ENCODE measurements at regions not wholly inside any gene's neighbourhood (a gene's known extent, or its start where the extent isn't known, plus 50 kb on each side); places are given as distances from the start of the nearest gene placed in this dataset.
"Not testable (repeated sequence)": the region's sequence is repeated elsewhere in the genome, so short reads cannot be mapped to it uniquely, and the experiment has no call there.

DNA sequence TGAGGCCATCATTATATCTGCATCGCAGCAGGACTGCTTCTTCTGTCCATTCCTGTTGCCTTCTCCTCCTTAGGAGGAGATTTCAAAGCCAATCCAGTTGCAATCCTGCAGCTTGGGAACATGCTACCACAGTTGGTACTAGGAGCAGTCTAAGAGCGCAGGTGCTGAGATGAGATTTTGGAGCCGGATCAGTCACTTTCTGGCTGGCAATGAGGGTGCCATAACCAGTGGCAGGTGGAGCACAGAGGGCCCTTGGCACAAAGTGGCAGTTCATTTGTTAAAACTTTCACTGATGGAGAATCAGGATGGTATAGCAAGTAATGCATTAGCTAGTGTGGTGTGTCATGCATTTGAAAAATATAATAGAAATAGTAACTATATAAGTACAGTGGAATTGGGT lies 173.7 kb upstream of the ATP5MC3 start:
- no peak for DNase-seq (ENCODE audit: low read depth in 2 of 2)

DNA sequence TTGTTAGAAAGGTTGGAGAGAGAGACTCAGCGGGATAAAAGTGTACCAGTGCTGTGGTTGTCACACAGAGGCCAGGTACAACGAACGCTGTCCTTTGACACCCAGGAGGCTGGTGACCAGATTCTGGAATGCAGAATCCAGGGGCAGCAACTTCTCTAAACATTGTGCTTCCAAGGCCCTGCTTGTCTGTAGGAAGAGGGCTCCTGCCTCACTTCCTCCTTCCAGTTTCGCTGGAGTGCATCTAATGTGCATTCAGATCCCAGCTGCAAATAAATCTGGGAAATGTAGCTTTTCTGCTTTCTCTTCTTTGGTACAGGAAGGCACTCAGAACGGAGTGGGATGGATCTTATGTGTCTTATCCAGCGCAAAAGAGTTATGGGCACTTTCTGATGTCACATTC lies 171.8 kb upstream of the ATP5MC3 start:
- no peak for DNase-seq (ENCODE audit: low read depth in 2 of 2)

DNA sequence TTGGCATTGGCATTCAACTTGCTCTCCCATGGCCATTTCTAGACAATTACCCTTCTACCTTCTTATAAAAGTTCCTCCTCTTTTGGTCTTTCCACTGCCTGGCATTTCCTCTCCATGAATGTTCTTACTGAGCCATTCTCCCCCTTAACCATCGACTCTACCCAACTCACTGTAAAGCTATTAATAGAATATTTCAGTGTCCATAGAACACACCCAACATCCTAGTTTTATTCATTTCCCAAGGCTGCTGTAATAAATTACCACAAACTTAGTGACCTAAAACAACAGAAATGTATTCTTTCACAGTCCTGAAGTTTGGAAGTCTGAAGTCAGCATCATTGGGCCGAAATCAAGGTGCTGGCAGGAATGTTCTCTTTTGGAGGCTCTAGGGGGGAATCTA lies 170.0 kb upstream of the ATP5MC3 start:
- no peak for DNase-seq (ENCODE audit: low read depth in 2 of 2)

GRCh38 chr2:175350105-175350504 lies 168.6 kb upstream of the ATP5MC3 start:
- DNase-seq (ENCODE audit: low read depth in 2 of 2) = no peak

GRCh38 chr2:175342085-175342484 lies 160.6 kb upstream of the ATP5MC3 start:
- DNase-seq (ENCODE audit: low read depth in 2 of 2) = no peak

GRCh38 chr2:175330195-175330594 lies 148.7 kb upstream of the ATP5MC3 start:
- no peak for DNase-seq (ENCODE audit: low read depth in 2 of 2)

DNA sequence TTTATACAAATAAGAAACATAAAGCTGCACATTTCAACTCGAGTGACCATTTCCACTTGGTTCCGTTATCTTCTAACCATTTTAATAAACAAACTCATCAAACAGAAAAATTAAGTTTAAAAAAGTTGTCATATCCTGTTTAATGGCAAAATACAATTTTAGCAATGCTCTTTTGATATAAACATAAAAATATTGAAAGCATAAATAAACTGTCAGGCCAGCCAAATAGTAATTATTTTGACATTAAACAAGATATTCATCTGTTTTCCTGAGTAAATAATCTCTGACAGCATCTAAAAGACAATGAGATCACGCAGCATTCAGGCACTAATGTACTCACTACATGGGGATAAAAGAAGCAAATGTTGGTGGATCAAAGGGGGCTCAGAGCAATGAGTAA lies 145.3 kb upstream of the ATP5MC3 start:
- no peak for DNase-seq (ENCODE audit: low read depth in 2 of 2)

- DNase-seq (ENCODE audit: low read depth in 2 of 2) = not testable (repeated sequence)
These were observed 144.7 kb upstream of the ATP5MC3 start for GRCh38 chr2:175326164-175326563.

- no peak for DNase-seq (ENCODE audit: low read depth in 2 of 2)
These were observed 141.7 kb upstream of the ATP5MC3 start for GRCh38 chr2:175323162-175323561.

- DNase-seq (ENCODE audit: low read depth in 2 of 2) = no peak
These were observed 137.0 kb upstream of the ATP5MC3 start for GRCh38 chr2:175318542-175318941.

- no peak for DNase-seq (ENCODE audit: low read depth in 2 of 2)
These were observed 136.2 kb upstream of the ATP5MC3 start for GRCh38 chr2:175317751-175318150.

- DNase-seq (ENCODE audit: low read depth in 2 of 2) = no peak
These were observed 130.6 kb upstream of the ATP5MC3 start for GRCh38 chr2:175312137-175312536.

DNA sequence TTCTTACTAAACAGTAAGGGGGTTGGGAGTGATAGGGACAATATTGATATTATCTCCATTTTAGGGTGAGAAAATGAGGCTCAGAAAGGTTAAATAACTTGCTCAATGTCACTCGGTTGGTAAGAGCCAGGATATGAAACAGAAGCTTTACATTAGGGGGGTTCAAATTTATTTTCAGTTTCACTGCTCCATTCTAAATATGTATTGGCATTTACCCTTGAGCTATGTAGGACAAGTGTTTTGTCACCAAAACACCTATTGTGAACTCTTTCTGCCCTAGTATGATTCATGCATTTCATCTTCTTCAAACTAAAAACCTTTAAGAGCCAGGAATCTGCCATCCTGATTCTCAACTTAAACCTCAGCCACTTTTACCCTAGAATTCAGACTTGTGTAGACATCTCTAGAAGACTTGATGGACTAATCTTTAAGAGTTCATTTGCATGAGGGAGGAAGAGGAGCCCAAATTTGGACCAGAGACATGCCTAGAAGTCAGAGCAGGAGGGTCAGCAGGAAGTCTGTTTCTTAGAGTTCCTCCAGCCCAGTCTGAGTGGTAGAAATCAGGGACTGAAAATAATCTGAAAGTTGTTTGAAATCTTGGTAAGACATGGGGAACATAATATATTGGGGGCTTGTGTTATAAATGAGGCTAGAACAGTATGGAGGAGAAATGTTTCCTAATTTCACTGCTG lies 129.4 kb upstream of the ATP5MC3 start:
- no peak for DNase-seq (ENCODE audit: low read depth in 2 of 2)

DNA sequence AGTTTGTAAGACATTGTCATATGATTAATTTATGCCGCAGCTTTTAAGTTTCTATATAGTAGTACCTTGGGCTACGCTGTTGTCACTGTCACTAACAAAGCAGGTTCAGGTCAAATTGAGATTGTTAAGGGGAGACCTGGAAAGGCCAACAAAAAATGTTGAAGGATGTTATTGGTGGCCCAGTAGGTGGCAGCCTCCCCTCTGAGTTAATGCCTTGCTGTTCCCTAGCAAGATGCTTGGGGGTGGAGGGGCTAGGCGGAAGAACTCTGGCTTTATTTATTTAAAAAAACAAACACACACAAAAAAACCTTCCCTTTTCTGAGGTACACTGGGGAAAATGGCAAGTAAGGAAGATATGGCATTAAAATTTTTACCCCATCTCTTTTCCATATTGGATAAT lies 128.3 kb upstream of the ATP5MC3 start:
- DNase-seq (ENCODE audit: low read depth in 2 of 2) = no peak

DNA sequence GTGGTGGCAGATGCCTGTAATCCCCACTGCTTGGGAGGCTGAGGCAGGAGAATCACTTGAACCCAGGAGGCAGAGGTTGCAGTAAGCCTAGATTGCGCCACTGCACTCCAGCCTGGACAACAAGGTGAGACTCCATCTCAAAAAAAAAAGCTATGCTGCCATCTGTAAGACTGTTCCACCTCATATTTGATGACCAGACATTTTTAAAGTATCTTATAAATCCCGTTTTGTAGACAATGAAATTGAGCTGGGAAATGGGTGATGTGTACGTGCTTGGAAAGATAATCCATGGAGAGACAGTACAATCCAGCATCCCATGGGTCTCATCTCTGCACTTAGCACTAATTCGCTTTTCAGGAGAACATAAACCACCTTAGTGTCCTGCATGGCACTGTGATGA lies 126.5 kb upstream of the ATP5MC3 start:
- no peak for DNase-seq (ENCODE audit: low read depth in 2 of 2)

- no peak for DNase-seq (ENCODE audit: low read depth in 2 of 2)
These were observed 123.0 kb upstream of the ATP5MC3 start for GRCh38 chr2:175304541-175304940.

GRCh38 chr2:175293776-175294175 lies 112.3 kb upstream of the ATP5MC3 start:
- DNase-seq (ENCODE audit: low read depth in 2 of 2) = no peak

DNA sequence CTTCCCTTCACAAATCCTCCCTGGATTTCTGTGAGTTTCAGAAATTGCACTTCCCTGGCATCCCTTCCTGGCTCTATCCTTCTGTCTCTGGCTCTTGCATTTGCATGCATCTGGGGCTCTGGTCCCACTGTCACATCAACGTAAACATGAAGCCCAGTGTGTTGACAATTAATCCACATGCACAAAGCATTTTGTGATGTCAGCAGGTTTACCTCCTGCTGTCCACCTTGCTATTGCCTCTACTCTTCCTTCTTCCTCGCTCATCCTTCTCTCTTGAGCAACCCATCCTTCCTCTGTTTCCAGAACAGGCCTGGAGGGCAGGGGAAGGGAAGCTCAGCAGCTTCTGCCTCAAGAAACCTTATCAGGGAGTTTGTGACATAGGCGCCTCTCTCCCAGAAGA lies 111.7 kb upstream of the ATP5MC3 start:
- DNase-seq (ENCODE audit: low read depth in 2 of 2) = no peak

DNA sequence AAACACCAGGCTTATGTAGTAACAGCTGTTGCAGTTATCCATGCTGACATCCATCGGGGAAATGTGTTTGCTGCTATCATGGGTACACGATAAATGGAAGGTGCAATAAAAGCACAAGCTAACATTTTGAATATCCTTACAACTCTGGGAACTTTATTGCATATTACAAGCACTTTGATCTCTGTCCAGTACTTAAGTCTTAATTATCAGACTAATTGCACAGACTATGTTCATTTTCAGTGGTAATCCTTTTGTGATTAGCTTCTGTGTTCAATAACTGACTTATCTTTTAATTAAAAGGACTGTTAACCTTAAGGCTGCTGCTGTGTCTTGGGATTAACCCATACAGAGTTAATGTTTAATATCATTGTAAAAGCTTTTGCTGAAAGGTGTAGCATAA lies 101.4 kb upstream of the ATP5MC3 start:
- no peak for DNase-seq (ENCODE audit: low read depth in 2 of 2)

GRCh38 chr2:175282300-175282699 lies 100.8 kb upstream of the ATP5MC3 start:
- DNase-seq (ENCODE audit: low read depth in 2 of 2) = peak; percentile 15 to 19

DNA sequence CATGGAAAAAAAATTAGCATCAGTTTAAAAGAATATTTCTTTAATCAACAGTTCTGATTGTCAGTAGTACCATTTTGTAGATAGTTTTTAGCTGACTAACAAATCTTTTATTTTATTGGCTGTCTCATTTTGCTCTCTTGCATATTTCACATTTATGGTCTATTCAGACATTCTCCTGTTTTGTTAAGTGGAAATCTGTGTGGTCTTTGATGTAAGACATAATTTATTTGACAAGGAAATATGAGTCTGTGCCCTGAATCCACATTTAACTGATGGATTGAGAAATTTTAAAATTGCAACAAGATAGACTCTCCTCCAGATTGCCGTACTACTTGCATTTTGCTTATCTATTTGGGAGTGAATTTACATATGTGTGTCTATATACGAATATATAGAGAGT lies 96.3 kb upstream of the ATP5MC3 start:
- no peak for DNase-seq (ENCODE audit: low read depth in 2 of 2)

DNA sequence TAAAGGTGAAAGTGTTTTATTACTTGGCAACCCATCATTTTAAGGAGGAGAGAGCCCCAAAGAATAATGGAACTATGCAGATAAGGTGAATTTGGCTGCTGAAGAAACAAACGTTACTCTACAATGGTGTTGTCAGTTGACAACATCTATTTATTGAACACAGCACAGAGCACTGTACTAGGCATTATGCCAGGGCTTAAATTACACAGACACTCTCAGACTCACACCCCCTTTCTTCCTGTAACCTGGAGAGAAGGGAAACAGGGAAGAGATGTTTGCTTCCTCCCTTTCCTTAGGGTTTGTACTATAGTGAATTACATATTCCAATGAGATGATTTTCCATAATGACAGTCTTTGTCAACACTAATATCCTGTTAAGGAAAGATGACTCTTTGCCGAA lies 94.0 kb upstream of the ATP5MC3 start:
- DNase-seq (ENCODE audit: low read depth in 2 of 2) = no peak

- DNase-seq (ENCODE audit: low read depth in 2 of 2) = no peak
These were observed 77.7 kb upstream of the ATP5MC3 start for GRCh38 chr2:175259164-175259563.
